ENCODE measurements at regions not wholly inside any gene's neighbourhood (a gene's known extent, or its start where the extent isn't known, plus 50 kb on each side); places are given as distances from the start of the nearest gene placed in this dataset.
"Not testable (repeated sequence)": the region's sequence is repeated elsewhere in the genome, so short reads cannot be mapped to it uniquely, and the experiment has no call there.

- no peak for DNase-seq
These were observed 609.8 kb downstream of the LMO7 start for GRCh38 chr13:76245920-76246319.

- no peak for DNase-seq
These were observed 609.1 kb downstream of the LMO7 start for GRCh38 chr13:76245211-76245610.

GRCh38 chr13:76243120-76243519, 607.0 kb downstream of the LMO7 start:
- not testable (repeated sequence) for DNase-seq

- DNase-seq = no peak
These were observed 603.0 kb downstream of the LMO7 start for GRCh38 chr13:76239031-76239680.

GRCh38 chr13:76231522-76232167, 595.5 kb downstream of the LMO7 start:
- no peak for DNase-seq

GRCh38 chr13:76229281-76229680, 593.2 kb downstream of the LMO7 start:
- DNase-seq = no peak

- no peak for DNase-seq
These were observed 590.8 kb downstream of the LMO7 start for GRCh38 chr13:76226941-76227340.

- no peak for DNase-seq
These were observed 589.8 kb downstream of the LMO7 start for GRCh38 chr13:76225815-76226489.

GRCh38 chr13:76223999-76224398, 587.9 kb downstream of the LMO7 start:
- no peak for DNase-seq

- DNase-seq = no peak
These were observed 587.4 kb downstream of the LMO7 start for GRCh38 chr13:76223565-76223964.

- DNase-seq = no peak
These were observed 586.4 kb downstream of the LMO7 start for GRCh38 chr13:76222511-76222910.

GRCh38 chr13:76216729-76217128, 580.6 kb downstream of the LMO7 start:
- no peak for DNase-seq

GRCh38 chr13:76214001-76214400, 577.9 kb downstream of the LMO7 start:
- no peak for DNase-seq

- no peak for DNase-seq
These were observed 577.3 kb downstream of the LMO7 start for GRCh38 chr13:76213423-76213904.

- DNase-seq = no peak
These were observed 574.1 kb downstream of the LMO7 start for GRCh38 chr13:76210262-76210661.

- DNase-seq = no peak
These were observed 562.5 kb downstream of the LMO7 start for GRCh38 chr13:76198568-76199163.

GRCh38 chr13:76189882-76190519, 553.9 kb downstream of the LMO7 start:
- DNase-seq = no peak

GRCh38 chr13:76175961-76176725, 540.0 kb downstream of the LMO7 start:
- DNase-seq = no peak

- no peak for DNase-seq
These were observed 532.5 kb downstream of the LMO7 start for GRCh38 chr13:76168661-76169060.

- DNase-seq = no peak
These were observed 528.2 kb downstream of the LMO7 start for GRCh38 chr13:76164290-76164689.

GRCh38 chr13:76163761-76164160, 527.6 kb downstream of the LMO7 start:
- no peak for DNase-seq

Measured in activated T-cell treated with anti-CD3 and anti-CD28 coated beads, Interleukin-2, amount 50 U/mL, for 1 hour (primary cell).